ENCODE measurements at regions not wholly inside any gene's neighbourhood (a gene's known extent, or its start where the extent isn't known, plus 50 kb on each side); places are given as distances from the start of the nearest gene placed in this dataset.

DNA sequence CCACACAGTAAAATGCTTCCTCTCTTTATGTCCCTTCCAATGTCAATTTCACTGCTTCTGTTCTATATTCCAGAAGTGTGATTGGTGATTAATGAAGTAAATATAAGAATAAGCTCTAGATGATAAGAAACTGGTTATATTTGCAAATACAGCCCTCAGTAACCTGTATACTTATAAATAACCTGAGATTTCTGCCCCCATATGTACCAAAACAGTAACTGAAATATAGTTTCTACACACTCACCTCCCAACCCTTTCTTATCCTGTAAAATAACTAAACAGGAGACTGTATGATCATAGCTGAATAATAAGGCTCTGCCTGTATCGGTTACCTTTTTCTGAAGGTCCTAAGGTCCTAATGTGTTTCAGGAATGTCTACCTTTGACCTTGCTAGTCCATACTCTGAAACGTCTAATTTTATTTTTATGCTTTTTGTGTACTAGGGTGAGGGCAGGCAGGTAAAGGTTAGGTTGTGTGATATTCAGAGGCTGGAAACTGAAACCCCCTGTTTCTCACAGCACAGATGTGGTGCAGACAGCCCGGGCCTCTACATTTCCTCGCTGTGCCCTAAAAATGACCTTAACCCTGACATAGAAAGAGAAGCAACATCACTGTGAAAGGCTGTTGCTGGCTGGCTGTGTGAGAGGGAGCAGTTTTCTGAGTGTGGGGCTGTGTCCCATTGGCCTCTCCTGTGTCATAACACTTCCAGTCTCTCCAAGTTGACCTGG is 378.8 kb downstream of the CENPW start:
- no peaks in the 10 kb centered on the region for H3K9me3 ChIP-seq (ENCODE audit: control insufficient read depth, insufficient read depth, low read length)
- TF ChIP-seq, protein P1, sequence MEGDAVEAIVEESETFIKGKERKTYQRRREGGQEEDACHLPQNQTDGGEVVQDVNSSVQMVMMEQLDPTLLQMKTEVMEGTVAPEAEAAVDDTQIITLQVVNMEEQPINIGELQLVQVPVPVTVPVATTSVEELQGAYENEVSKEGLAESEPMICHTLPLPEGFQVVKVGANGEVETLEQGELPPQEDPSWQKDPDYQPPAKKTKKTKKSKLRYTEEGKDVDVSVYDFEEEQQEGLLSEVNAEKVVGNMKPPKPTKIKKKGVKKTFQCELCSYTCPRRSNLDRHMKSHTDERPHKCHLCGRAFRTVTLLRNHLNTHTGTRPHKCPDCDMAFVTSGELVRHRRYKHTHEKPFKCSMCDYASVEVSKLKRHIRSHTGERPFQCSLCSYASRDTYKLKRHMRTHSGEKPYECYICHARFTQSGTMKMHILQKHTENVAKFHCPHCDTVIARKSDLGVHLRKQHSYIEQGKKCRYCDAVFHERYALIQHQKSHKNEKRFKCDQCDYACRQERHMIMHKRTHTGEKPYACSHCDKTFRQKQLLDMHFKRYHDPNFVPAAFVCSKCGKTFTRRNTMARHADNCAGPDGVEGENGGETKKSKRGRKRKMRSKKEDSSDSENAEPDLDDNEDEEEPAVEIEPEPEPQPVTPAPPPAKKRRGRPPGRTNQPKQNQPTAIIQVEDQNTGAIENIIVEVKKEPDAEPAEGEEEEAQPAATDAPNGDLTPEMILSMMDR (IDR thresholded peaks at IDR 0.05) = no peak
- DNase-seq = no peak
- no peaks in the 10 kb centered on the region for H3K36me3 Mint-ChIP-seq
- H3K36me3 ChIP-seq (ENCODE audit: control insufficient read depth, insufficient read depth, low read length) = no peaks in the 10 kb centered on the region
- intact Hi-C loops (cut with micrococcal nuclease) = no loop called here
- 85% methylated on average over 3 of the region's 4 CpGs for WGBS (ENCODE audit: insufficient coverage)
- no peak for ATAC-seq
- H3K4me1 Mint-ChIP-seq = no peaks in the 10 kb centered on the region
- H3K27me3 Mint-ChIP-seq (ENCODE audit: low read depth in 2 of 2) = no peaks in the 10 kb centered on the region
- no peak overlapping the region for H3K27ac ChIP-seq (ENCODE audit: low read length)
- H3K27me3 ChIP-seq (ENCODE audit: control insufficient read depth, insufficient read depth, low read length) = no peaks in the 10 kb centered on the region
- H3K4me3 Mint-ChIP-seq = no peak overlapping the region
- no peak overlapping the region for H3K27ac Mint-ChIP-seq
- no peak overlapping the region for H3K4me3 ChIP-seq (ENCODE audit: low read length)
- peaks cover 0 to 5% of the 10 kb centered on the region in 2 donors for H3K9me3 Mint-ChIP-seq
- no peaks in the 10 kb centered on the region for H3K4me1 ChIP-seq (ENCODE audit: control insufficient read depth, insufficient read depth, low read length)

DNA sequence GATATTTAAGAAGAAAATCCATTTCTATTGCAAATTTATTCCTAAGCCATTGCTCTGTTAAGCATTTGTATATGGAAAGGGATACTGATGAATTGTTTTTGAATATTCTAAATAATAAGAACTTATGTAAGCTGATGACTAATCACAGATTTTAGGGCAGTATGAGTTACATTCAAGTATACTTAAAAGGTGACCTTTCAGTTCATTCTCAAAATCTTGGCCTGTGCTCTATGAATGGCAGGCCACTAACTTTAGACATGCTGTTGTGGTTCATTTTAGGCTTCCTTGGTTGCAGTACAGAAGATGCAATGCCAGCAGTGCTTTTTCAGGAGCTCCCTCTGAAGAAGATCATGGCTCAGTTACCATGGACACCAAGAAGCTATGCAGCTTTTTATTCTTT is 380.4 kb downstream of the CENPW start:
- TF ChIP-seq, protein P1 (IDR thresholded peaks at IDR 0.05) = no peak
- intact Hi-C loops (cut with micrococcal nuclease) = no loop called here
- Histone ChIP-seq H3K4me1 (ENCODE audit: control insufficient read depth, insufficient read depth, low read length) (no peaks in the 10 kb centered on the region), H3K27me3 (ENCODE audit: control insufficient read depth, insufficient read depth, low read length) (no peaks in the 10 kb centered on the region), H3K36me3 (ENCODE audit: control insufficient read depth, insufficient read depth, low read length) (no peaks in the 10 kb centered on the region), H3K4me3 (ENCODE audit: low read length) (no peak overlapping the region), H3K9me3 (ENCODE audit: control insufficient read depth, insufficient read depth, low read length) (no peaks in the 10 kb centered on the region), H3K27ac (ENCODE audit: low read length) (no peak overlapping the region)
- ATAC-seq (no peak), DNase-seq (no peak)
- Mint-ChIP-seq H3K27ac (no peak overlapping the region), H3K9me3 (peaks cover 2 to 10% of the 10 kb centered on the region in 2 donors), H3K27me3 (ENCODE audit: low read depth in 2 of 2) (no peaks in the 10 kb centered on the region), H3K36me3 (peaks cover under 1% of the 10 kb centered on the region), H3K4me1 (no peaks in the 10 kb centered on the region), H3K4me3 (no peak overlapping the region)

DNA sequence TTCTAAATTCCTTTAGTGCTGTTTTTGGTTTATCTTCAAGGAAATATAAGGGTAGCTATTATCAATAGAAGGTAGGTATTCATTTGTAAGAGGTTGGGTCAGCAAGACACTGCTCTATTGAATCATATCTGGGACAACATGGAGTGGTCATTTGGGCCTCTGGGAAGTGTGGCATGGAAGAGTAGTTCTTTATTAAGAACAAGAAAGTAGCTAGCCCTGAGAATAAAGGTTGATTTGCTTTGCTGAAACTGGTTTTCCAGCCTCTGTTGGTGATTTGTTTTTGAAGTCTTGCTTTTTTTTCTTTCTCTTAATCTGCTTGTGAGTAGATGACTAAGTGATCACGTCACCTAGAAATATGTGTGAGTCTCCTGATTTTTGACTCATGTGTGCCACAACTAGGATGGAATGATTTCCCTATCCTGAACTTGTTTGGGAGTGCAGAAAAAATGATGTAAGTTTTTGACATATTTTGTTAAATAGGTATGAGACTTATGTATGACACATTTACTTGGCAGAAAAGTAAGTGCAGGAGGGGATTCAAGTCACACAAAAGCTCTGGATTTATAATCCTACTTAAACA is 381.8 kb downstream of the CENPW start:
- H3K4me3 Mint-ChIP-seq = no peak overlapping the region
- WGBS (ENCODE audit: insufficient coverage) = 80% methylated on average over 1 of the region's 1 CpG
- H3K36me3 Mint-ChIP-seq = peaks cover 6% of the 10 kb centered on the region
- Histone ChIP-seq H3K4me1 (ENCODE audit: control insufficient read depth, insufficient read depth, low read length) (no peaks in the 10 kb centered on the region), H3K27ac (ENCODE audit: low read length) (no peak overlapping the region), H3K4me3 (ENCODE audit: low read length) (no peak overlapping the region), H3K9me3 (ENCODE audit: control insufficient read depth, insufficient read depth, low read length) (no peaks in the 10 kb centered on the region), H3K36me3 (ENCODE audit: control insufficient read depth, insufficient read depth, low read length) (no peaks in the 10 kb centered on the region), H3K27me3 (ENCODE audit: control insufficient read depth, insufficient read depth, low read length) (no peaks in the 10 kb centered on the region)
- DNase-seq (no peak), ATAC-seq (no peak)
- H3K27me3 Mint-ChIP-seq (ENCODE audit: low read depth in 2 of 2) = no peaks in the 10 kb centered on the region
- no peaks in the 10 kb centered on the region for H3K4me1 Mint-ChIP-seq
- H3K27ac Mint-ChIP-seq = no peak overlapping the region
- intact Hi-C loops (cut with micrococcal nuclease) = no loop called here
- peaks cover 4 to 10% of the 10 kb centered on the region in 2 donors for H3K9me3 Mint-ChIP-seq
- TF ChIP-seq, protein P1 (IDR thresholded peaks at IDR 0.05) = no peak

DNA sequence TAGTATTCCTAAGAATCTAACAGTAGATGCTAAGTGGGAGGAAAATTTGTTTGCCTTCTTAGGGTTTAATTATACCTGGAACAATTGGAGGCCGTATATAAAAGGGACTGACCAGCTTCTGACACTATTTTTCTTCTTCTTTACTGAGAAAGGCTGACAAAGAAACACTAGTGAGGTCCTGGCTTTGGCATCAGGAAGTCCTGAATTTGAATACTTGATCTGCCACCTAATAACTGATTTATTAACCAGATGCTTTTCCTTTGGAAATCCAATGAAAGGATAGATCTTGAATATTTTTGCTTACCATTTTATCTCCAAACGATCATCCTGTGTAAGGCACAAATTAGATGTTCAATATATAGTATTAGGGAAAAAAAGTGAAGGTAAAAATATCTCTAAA is 382.5 kb downstream of the CENPW start:
- no peaks in the 10 kb centered on the region for H3K4me1 Mint-ChIP-seq
- no peak for DNase-seq
- TF ChIP-seq, protein P1 (IDR thresholded peaks at IDR 0.05) = no peak
- no peak overlapping the region for H3K27ac Mint-ChIP-seq
- H3K27me3 Mint-ChIP-seq (ENCODE audit: low read depth in 2 of 2) = no peaks in the 10 kb centered on the region
- intact Hi-C loops (cut with micrococcal nuclease) = no loop called here
- Histone ChIP-seq H3K4me1 (ENCODE audit: control insufficient read depth, insufficient read depth, low read length) (no peaks in the 10 kb centered on the region), H3K27me3 (ENCODE audit: control insufficient read depth, insufficient read depth, low read length) (no peaks in the 10 kb centered on the region), H3K4me3 (ENCODE audit: low read length) (no peak overlapping the region), H3K9me3 (ENCODE audit: control insufficient read depth, insufficient read depth, low read length) (no peaks in the 10 kb centered on the region), H3K36me3 (ENCODE audit: control insufficient read depth, insufficient read depth, low read length) (no peaks in the 10 kb centered on the region), H3K27ac (ENCODE audit: low read length) (no peak overlapping the region)
- no peak overlapping the region for H3K4me3 Mint-ChIP-seq
- ATAC-seq = no peak
- peaks cover 6% of the 10 kb centered on the region for H3K36me3 Mint-ChIP-seq
- peaks cover 4 to 11% of the 10 kb centered on the region in 2 donors for H3K9me3 Mint-ChIP-seq
- 100% methylated on average over 1 of the region's 2 CpGs for WGBS (ENCODE audit: insufficient coverage)
